Transverse colon (tissue), 4 donors: ENCODE measurements at regions not wholly inside any gene's neighbourhood (a gene's known extent, or its start where the extent isn't known, plus 50 kb on each side); places are given as distances from the start of the nearest gene placed in this dataset.
"Not testable (repeated sequence)": the region's sequence is repeated elsewhere in the genome, so short reads cannot be mapped to it uniquely, and the experiment has no call there.

ENCODE experiments used
- DNase-seq: peaks from one replicate; pipeline ENCODE4 v3.0.0-alpha.2; 2019
- H3K27ac ChIP-seq, 4 donors: fragments of 200-600 bp; sonication (generic); 2 replicates each; pipeline ENCODE4 v1.5.1; 2016 to 2018; ENCODE audit warnings: inconsistent platforms in 4 of 4
- H3K27me3 ChIP-seq: fragments of 200-600 bp; sonication (generic); 2 replicates; pipeline ENCODE4 v1.5.1; 2017; ENCODE audit warnings: inconsistent platforms
- H3K36me3 ChIP-seq, 4 donors: fragments of 200-600 bp; sonication (generic); 2 replicates each; pipeline ENCODE4 v1.5.1; 2017 to 2019; ENCODE audit warnings: inconsistent platforms in 4 of 4
- H3K4me1 ChIP-seq, 4 donors: fragments of 200-600 bp; sonication (generic); 2 replicates each; pipeline ENCODE4 v1.5.1; 2017 to 2020; ENCODE audit warnings: inconsistent platforms in 4 of 4
- H3K4me3 ChIP-seq, 4 donors: fragments of 200-600 bp; sonication (generic); 1 replicate in 1 of 4; 2 replicates in 3 of 4; pipeline versions ENCODE4 v1.5.1 to v1.6.1; 2017 to 2019; ENCODE audit warnings: inconsistent platforms in 4 of 4
- H3K9me3 ChIP-seq, 2 donors: fragments of 200-600 bp; sonication (generic); 2 replicates each; pipeline ENCODE4 v1.5.1; 2017 to 2019; ENCODE audit warnings: inconsistent platforms in 2 of 2
- CTCF ChIP-seq, 5 experiments: fragments of 200-600 bp in 3 of 5; fragments of 450-650 bp in 2 of 5; sonication (generic) in 3 of 5; IDR thresholded peaks; 1 replicate in 2 of 5; 2 replicates in 3 of 5; pipeline ENCODE4 v1.5.1; 2016 to 2017; ENCODE audit warnings: antibody characterized with exemption in 5 of 5, inconsistent platforms in 3 of 5, mild to moderate bottlenecking in 2 of 5, moderate library complexity in 1 of 5
- EP300 ChIP-seq: sonication (generic); formaldehyde crosslinking; IDR thresholded peaks from one replicate; pipeline ENCODE4 v1.6.1; 2017; ENCODE audit warnings: antibody characterized with exemption, low read depth
- POLR2A ChIP-seq: fragments of 450-650 bp; IDR thresholded peaks from one replicate; pipeline ENCODE4 v1.6.1; 2016; ENCODE audit warnings: antibody characterized with exemption, mild to moderate bottlenecking, moderate library complexity
- POLR2AphosphoS5 ChIP-seq, 3 donors: sonication (generic); formaldehyde crosslinking; IDR thresholded peaks; one replicate each; pipeline ENCODE4 v1.6.1; 2016; ENCODE audit warnings: antibody characterized with exemption in 3 of 3
- WGBS, 2 donors: methylation state at CpG; one replicate each; pipeline ENCODE4 v1.1.5; 2018; ENCODE audit warnings: low coverage in 1 of 2; 5-methylcytosine and 5-hydroxymethylcytosine counted together
- in situ Hi-C, 4 donors: fragments of 200-750 bp; cut with MboI; loops; one replicate each; pipeline versions ENCODE4 v1.15.0 to v1.15.1; 2017; ENCODE audit warnings: low sequenced_read_pairs in 3 of 4, low pct_ligation_motif_present in 1 of 4, low pct_unique_long_range_greater_than_20kb in 1 of 4
- intact Hi-C: fragments of 100-400 bp; cut with DNase I; formaldehyde crosslinking; loops from one replicate; pipeline ENCODE4 v1.15.1; 2023; ENCODE audit warnings: low total_unique reads

GRCh38 chr11:91067666-91068065 is 844.8 kb upstream of the CHORDC1 start:
- WGBS, 2 donors: 83% methylated on average over 2 of the region's 2 CpGs; no CpG with 5 or more reads in 1 of the 2 donors
- intact Hi-C loops: no loop called here

GRCh38 chr11:91066456-91067047 is 843.7 kb upstream of the CHORDC1 start:
- no peaks in the 10 kb centered on the region for H3K9me3 ChIP-seq
- DNase-seq: no peak
- 28 to 32% methylated on average over 3 to 5 of the region's 5 CpGs for WGBS, 2 donors
- no peaks in the 10 kb centered on the region for H3K36me3 ChIP-seq
- no peak overlapping the region for H3K27ac ChIP-seq
- intact Hi-C loops (no loop called here), in situ Hi-C loops (no loop called here)
- TF ChIP-seq POLR2A (no peak), CTCF (IDR thresholded peaks at IDR 0.05) (no peak), POLR2AphosphoS5 (IDR thresholded peaks at IDR 0.05) (no peak), EP300 (no peak)
- H3K4me1 ChIP-seq: no peaks in the 10 kb centered on the region
- H3K27me3 ChIP-seq: no peaks in the 10 kb centered on the region
- no peak overlapping the region for H3K4me3 ChIP-seq

More at GRCh38 chr11:91067666-91068065, 844.8 kb upstream of the CHORDC1 start:
- H3K4me3 ChIP-seq: no peak overlapping the region
- DNase-seq: no peak
- H3K27me3 ChIP-seq: no peaks in the 10 kb centered on the region
- peaks cover 0 to 4% of the 10 kb centered on the region in 2 donors for H3K9me3 ChIP-seq
- H3K36me3 ChIP-seq: no peaks in the 10 kb centered on the region
- H3K27ac ChIP-seq: no peak overlapping the region
- in situ Hi-C loops: no loop called here
- TF ChIP-seq CTCF (IDR thresholded peaks at IDR 0.05): no peak
- no peaks in the 10 kb centered on the region for H3K4me1 ChIP-seq

DNA sequence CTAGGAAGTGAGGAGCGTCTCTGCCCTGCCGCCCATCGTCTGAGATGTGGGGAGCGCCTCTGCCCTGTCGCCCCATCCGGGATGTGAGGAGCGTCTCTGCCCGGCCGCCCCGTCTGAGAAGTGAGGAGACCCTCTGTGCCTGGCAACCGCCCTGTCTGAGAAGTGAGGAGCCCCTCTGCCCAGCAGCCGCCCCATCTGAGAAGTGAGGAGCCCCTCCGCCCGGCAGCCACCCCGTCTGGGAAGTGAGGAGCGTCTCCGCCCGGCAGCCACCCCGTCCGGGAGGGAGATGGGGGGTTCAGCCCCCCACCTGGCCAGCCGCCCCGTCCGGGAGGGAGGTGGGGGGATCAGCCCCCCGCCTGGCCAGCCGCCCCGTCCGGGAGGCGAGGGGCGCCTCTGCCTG is 840.5 kb upstream of the CHORDC1 start:
- H3K4me1 ChIP-seq, H3K27me3 ChIP-seq, in situ Hi-C loops, H3K36me3 ChIP-seq, intact Hi-C loops, H3K9me3 ChIP-seq, H3K4me3 ChIP-seq, DNase-seq, H3K27ac ChIP-seq: not testable (repeated sequence)
- 97% methylated on average over 21 of the region's 29 CpGs; no CpG with 5 or more reads in 1 of the 2 donors for WGBS, 2 donors

DNA sequence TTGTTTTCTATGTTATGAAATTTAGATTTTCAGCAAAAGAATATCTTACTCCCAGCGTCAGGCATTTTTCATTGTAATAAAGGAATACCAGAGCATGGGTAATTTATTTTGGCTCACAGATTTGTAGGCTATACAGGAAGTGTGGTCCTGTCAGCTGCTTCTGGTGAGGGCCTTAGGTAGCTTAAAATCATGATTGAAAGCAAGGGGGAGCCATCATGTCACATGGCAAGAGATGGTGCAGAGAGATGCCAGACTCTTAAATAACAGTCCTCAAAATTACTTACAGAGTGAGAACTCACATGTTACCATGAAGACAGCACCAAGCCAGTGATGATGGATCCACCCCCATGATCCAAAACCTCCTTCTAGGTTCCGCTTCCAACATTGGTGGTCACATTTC is 825.0 kb upstream of the CHORDC1 start:
- in situ Hi-C loops (no loop called here), intact Hi-C loops (no loop called here)
- no peak for TF ChIP-seq POLR2AphosphoS5 (IDR thresholded peaks at IDR 0.05)
- TF ChIP-seq EP300: no peak
- no peak for TF ChIP-seq POLR2A
- no peak for TF ChIP-seq CTCF (IDR thresholded peaks at IDR 0.05)
- no peak for DNase-seq
- Histone ChIP-seq H3K36me3 (no peaks in the 10 kb centered on the region), H3K4me1 (no peaks in the 10 kb centered on the region), H3K4me3 (no peak overlapping the region), H3K9me3 (no peaks in the 10 kb centered on the region), H3K27me3 (no peaks in the 10 kb centered on the region), H3K27ac (no peak overlapping the region)
- 72 to 79% methylated on average over 2 of the region's 2 CpGs for WGBS, 2 donors

- intact Hi-C loops: no loop called here
- no peak for DNase-seq
- H3K36me3 ChIP-seq: no peaks in the 10 kb centered on the region
- no peaks in the 10 kb centered on the region for H3K27me3 ChIP-seq
- no peaks in the 10 kb centered on the region for H3K4me1 ChIP-seq
- WGBS, 2 donors: 82 to 83% methylated on average over 6 of the region's 6 CpGs
- TF ChIP-seq POLR2AphosphoS5 (IDR thresholded peaks at IDR 0.05) (no peak), EP300 (no peak), POLR2A (no peak), CTCF (IDR thresholded peaks at IDR 0.05) (no peak)
- no peaks in the 10 kb centered on the region for H3K9me3 ChIP-seq
- in situ Hi-C loops: no loop called here
- no peak overlapping the region for H3K4me3 ChIP-seq
- no peak overlapping the region for H3K27ac ChIP-seq
These were observed 823.4 kb upstream of the CHORDC1 start for GRCh38 chr11:91046261-91046660.
